ENCODE measurements at regions not wholly inside any gene's neighbourhood (a gene's known extent, or its start where the extent isn't known, plus 50 kb on each side); places are given as distances from the start of the nearest gene placed in this dataset.

DNA sequence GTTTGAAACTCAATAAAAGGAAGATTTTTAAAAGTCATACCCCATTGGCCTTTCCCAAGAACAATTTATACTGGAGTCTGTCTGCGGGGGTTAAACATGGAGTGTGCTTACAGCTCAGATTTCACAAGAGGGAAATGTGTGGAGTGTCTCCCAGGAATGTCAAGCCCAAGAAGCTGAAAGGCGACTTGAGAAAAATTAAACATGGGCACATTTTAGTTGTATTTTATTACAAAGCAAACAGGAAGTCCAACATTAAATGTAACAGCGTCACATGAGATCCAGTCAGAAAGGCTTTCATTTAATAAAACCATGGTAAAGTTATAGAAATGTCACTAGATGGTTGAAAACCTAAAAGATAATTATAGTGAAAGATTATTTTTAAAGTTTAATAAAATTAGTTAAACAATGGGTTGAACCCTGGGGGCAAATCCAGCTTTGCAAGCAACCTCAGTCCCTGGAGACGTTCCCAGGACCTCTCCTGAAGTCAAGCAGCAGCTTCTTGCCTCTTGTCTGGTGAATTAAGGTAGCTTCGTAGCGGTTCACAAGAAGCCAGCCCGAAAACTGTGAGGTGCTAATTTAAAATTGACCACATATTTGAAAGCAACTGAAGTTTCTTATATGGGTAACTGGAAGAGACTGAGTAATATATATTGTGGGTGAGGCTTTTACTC is 168.4 kb upstream of the EDNRA start:
- H3K4me3 ChIP-seq (ENCODE audit: insufficient read length, low read depth) = no peak overlapping the region
- no peaks in the 10 kb centered on the region for H3K36me3 ChIP-seq (ENCODE audit: insufficient read depth, insufficient read length, low read length)
- no peak for TF ChIP-seq SUZ12 (IDR thresholded peaks at IDR 0.05; ENCODE audit: extremely low read depth, insufficient read depth, insufficient read length)
- no peak for TF ChIP-seq YY1 (IDR thresholded peaks at IDR 0.05; ENCODE audit: insufficient read depth, insufficient read length)
- H3K9ac ChIP-seq (ENCODE audit: insufficient read length, low read depth) = no peak overlapping the region
- H3K9me3 ChIP-seq (ENCODE audit: insufficient read depth, low read length) = no peaks in the 10 kb centered on the region
- H3K4me1 ChIP-seq (ENCODE audit: insufficient read depth, insufficient read length) = no peaks in the 10 kb centered on the region
- no peak for DNase-seq (ENCODE audit: low read depth, low spot score)
- H3K27me3 ChIP-seq (ENCODE audit: insufficient read depth, insufficient read length) = no peaks in the 10 kb centered on the region

DNA sequence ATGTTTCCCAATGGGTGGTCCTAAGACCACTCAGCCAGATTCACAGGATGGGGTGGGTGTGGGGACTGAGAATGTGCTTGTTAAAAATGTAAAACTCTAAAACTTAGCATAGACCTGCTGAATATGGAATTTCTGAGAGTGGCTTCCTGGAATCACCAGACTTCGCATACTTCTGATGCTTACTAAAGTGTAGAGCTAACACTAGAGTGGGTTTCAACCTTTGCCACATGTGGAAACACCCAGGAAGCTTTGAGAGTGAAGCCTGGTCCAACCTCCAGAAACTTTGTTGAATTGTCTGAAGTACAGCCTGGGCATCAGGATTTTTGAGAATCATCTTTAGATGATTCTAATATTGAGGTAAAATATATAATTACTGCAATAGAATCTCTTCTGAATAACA is 167.8 kb upstream of the EDNRA start:
- no peak overlapping the region for H3K9ac ChIP-seq (ENCODE audit: insufficient read length, low read depth)
- no peak overlapping the region for H3K4me3 ChIP-seq (ENCODE audit: insufficient read length, low read depth)
- TF ChIP-seq SUZ12 (IDR thresholded peaks at IDR 0.05; ENCODE audit: extremely low read depth, insufficient read depth, insufficient read length) = no peak
- H3K9me3 ChIP-seq (ENCODE audit: insufficient read depth, low read length) = no peaks in the 10 kb centered on the region
- no peaks in the 10 kb centered on the region for H3K36me3 ChIP-seq (ENCODE audit: insufficient read depth, insufficient read length, low read length)
- DNase-seq (ENCODE audit: low read depth, low spot score) = no peak
- H3K27me3 ChIP-seq (ENCODE audit: insufficient read depth, insufficient read length) = no peaks in the 10 kb centered on the region
- H3K4me1 ChIP-seq (ENCODE audit: insufficient read depth, insufficient read length) = no peaks in the 10 kb centered on the region

DNA sequence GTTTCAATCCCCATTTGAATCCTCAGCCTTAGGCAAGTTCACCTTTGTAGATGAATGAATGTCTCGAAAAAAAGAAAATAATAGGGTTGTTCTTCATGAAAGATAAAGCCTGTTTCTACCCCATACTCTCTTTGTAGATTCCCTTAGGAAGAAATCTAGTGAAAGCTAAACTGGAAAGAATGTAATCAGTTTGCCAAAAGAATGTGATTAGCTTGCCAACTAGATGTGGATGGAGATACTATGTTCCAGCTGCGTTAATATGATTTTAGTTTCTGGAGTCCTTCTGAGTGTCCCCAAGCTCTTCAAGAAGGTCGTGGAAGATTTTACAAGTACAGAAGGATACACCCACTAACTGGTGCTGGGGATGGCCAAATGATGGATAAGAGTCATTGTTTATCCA is 162.3 kb upstream of the EDNRA start:
- Histone ChIP-seq H3K9me3 (ENCODE audit: insufficient read depth, low read length) (no peaks in the 10 kb centered on the region), H3K9ac (ENCODE audit: insufficient read length, low read depth) (no peak overlapping the region), H3K4me3 (ENCODE audit: insufficient read length, low read depth) (no peak overlapping the region), H3K4me1 (ENCODE audit: insufficient read depth, insufficient read length) (no peaks in the 10 kb centered on the region), H3K36me3 (ENCODE audit: insufficient read depth, insufficient read length, low read length) (no peaks in the 10 kb centered on the region), H3K27me3 (ENCODE audit: insufficient read depth, insufficient read length) (no peaks in the 10 kb centered on the region)
- no peak for DNase-seq (ENCODE audit: low read depth, low spot score)
- TF ChIP-seq SUZ12 (IDR thresholded peaks at IDR 0.05; ENCODE audit: extremely low read depth, insufficient read depth, insufficient read length) (no peak), ZNF274 (IDR thresholded peaks at IDR 0.05; ENCODE audit: low read depth, low read length) (no peak), YY1 (IDR thresholded peaks at IDR 0.05; ENCODE audit: insufficient read depth, insufficient read length) (no peak)

DNA sequence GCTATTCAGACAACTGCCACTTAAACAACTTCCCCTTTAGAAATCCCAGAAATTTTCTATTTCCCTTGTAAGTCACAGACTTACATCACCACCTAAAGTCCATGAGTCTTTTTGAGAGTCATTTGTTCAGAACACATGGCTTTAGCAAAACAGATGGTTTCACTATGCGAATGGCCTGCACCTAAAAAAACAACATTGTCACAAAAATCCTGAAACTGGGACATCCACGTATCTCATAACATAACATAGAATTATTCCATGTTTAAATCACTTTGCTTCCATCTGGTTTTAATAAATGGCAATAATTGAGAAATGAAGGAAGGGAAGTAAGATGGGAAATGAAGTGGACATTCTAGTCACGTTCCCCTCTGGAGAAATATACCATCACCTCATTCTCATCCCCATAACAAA is 155.3 kb upstream of the EDNRA start:
- Histone ChIP-seq H3K4me3 (ENCODE audit: insufficient read length, low read depth) (no peak overlapping the region), H3K36me3 (ENCODE audit: insufficient read depth, insufficient read length, low read length) (no peaks in the 10 kb centered on the region), H3K9ac (ENCODE audit: insufficient read length, low read depth) (no peak overlapping the region), H3K27me3 (ENCODE audit: insufficient read depth, insufficient read length) (no peaks in the 10 kb centered on the region), H3K4me1 (ENCODE audit: insufficient read depth, insufficient read length) (no peaks in the 10 kb centered on the region), H3K9me3 (ENCODE audit: insufficient read depth, low read length) (no peaks in the 10 kb centered on the region)
- no peak for DNase-seq (ENCODE audit: low read depth, low spot score)
- no peak for TF ChIP-seq SUZ12 (IDR thresholded peaks at IDR 0.05; ENCODE audit: extremely low read depth, insufficient read depth, insufficient read length)
- no peak for TF ChIP-seq ZNF274 (IDR thresholded peaks at IDR 0.05; ENCODE audit: low read depth, low read length)
- TF ChIP-seq YY1 (IDR thresholded peaks at IDR 0.05; ENCODE audit: insufficient read depth, insufficient read length) = no peak

DNA sequence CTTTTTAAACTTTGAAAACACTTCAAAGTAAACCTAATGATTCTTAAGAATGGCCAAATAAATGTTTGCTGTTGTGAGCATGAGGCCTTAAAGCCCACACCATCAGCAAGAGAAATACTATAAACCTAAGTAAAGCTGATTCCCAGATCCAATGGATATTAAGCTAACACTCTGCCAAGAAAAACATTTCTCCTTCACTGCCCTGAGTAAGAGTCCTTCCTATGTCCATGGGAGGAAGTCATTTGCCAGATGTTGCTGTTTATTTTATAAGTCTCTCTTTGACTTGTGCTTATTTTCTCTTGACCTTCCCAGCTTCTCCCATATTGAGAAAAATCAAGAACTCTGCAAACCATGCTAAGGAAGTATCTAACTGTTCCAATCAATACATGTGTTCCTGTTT is 154.3 kb upstream of the EDNRA start:
- TF ChIP-seq ZNF274 (IDR thresholded peaks at IDR 0.05; ENCODE audit: low read depth, low read length) (no peak), YY1 (IDR thresholded peaks at IDR 0.05; ENCODE audit: insufficient read depth, insufficient read length) (no peak), SUZ12 (IDR thresholded peaks at IDR 0.05; ENCODE audit: extremely low read depth, insufficient read depth, insufficient read length) (no peak)
- Histone ChIP-seq H3K9me3 (ENCODE audit: insufficient read depth, low read length) (no peaks in the 10 kb centered on the region), H3K4me3 (ENCODE audit: insufficient read length, low read depth) (no peak overlapping the region), H3K36me3 (ENCODE audit: insufficient read depth, insufficient read length, low read length) (no peaks in the 10 kb centered on the region), H3K27me3 (ENCODE audit: insufficient read depth, insufficient read length) (no peaks in the 10 kb centered on the region), H3K4me1 (ENCODE audit: insufficient read depth, insufficient read length) (no peaks in the 10 kb centered on the region), H3K9ac (ENCODE audit: insufficient read length, low read depth) (no peak overlapping the region)
- no peak for DNase-seq (ENCODE audit: low read depth, low spot score)

DNA sequence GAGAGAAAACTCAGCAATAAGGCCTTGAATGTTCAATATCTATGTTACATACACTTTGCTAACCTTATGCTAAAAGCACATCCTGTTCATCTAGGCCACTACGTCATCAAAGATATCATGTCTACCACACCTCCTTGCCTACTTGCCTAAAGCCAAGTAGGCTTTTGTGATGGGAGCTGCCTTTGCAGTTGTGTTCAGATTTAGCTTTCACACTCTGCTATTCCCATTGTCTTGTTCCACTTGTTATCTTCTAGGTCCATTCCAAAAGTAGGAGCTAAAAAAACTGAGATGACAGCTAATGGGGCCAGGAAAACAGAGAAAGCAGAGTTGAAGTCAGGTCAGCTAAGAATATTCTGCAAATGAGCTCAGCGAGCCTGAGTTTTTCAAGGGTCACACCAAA is 153.6 kb upstream of the EDNRA start:
- no peak overlapping the region for H3K9ac ChIP-seq (ENCODE audit: insufficient read length, low read depth)
- no peaks in the 10 kb centered on the region for H3K4me1 ChIP-seq (ENCODE audit: insufficient read depth, insufficient read length)
- TF ChIP-seq ZNF274 (IDR thresholded peaks at IDR 0.05; ENCODE audit: low read depth, low read length) (no peak), SUZ12 (IDR thresholded peaks at IDR 0.05; ENCODE audit: extremely low read depth, insufficient read depth, insufficient read length) (no peak), YY1 (IDR thresholded peaks at IDR 0.05; ENCODE audit: insufficient read depth, insufficient read length) (no peak)
- no peaks in the 10 kb centered on the region for H3K36me3 ChIP-seq (ENCODE audit: insufficient read depth, insufficient read length, low read length)
- no peak overlapping the region for H3K4me3 ChIP-seq (ENCODE audit: insufficient read length, low read depth)
- no peaks in the 10 kb centered on the region for H3K9me3 ChIP-seq (ENCODE audit: insufficient read depth, low read length)
- DNase-seq (ENCODE audit: low read depth, low spot score) = no peak
- no peaks in the 10 kb centered on the region for H3K27me3 ChIP-seq (ENCODE audit: insufficient read depth, insufficient read length)

DNA sequence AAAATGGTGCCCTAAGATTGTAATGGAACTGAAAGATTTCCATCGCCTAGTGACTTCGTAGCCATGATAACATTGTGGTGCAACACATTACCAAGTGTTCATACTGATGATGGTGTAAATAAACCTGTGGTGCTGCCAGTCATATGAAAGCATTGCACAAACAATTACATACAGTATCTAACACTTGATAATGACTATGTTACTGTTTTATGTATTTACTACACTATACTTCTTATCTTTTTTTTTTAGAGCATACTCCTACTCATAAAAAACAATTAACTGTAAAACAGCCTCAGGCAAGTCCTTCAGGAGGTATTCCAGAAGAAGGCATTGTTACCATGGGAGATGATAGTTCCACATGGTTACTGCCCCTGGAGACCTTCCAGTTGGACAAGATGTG is 152.7 kb upstream of the EDNRA start:
- no peak for DNase-seq (ENCODE audit: low read depth, low spot score)
- Histone ChIP-seq H3K4me1 (ENCODE audit: insufficient read depth, insufficient read length) (no peaks in the 10 kb centered on the region), H3K36me3 (ENCODE audit: insufficient read depth, insufficient read length, low read length) (no peaks in the 10 kb centered on the region), H3K27me3 (ENCODE audit: insufficient read depth, insufficient read length) (no peaks in the 10 kb centered on the region), H3K4me3 (ENCODE audit: insufficient read length, low read depth) (no peak overlapping the region), H3K9ac (ENCODE audit: insufficient read length, low read depth) (no peak overlapping the region), H3K9me3 (ENCODE audit: insufficient read depth, low read length) (no peaks in the 10 kb centered on the region)
- TF ChIP-seq SUZ12 (IDR thresholded peaks at IDR 0.05; ENCODE audit: extremely low read depth, insufficient read depth, insufficient read length) (no peak), YY1 (IDR thresholded peaks at IDR 0.05; ENCODE audit: insufficient read depth, insufficient read length) (no peak)

Measured in NT2/D1 (cell line).